ENCODE measurements at regions not wholly inside any gene's neighbourhood (a gene's known extent, or its start where the extent isn't known, plus 50 kb on each side); places are given as distances from the start of the nearest gene placed in this dataset.

GRCh38 chr4:30399476-30399875 is 320.7 kb upstream of the PCDH7 start:
- no peak for DNase-seq
- TF ChIP-seq POLR2A (IDR thresholded peaks at IDR 0.05), result no peak
- no peak for TF ChIP-seq CTCF (IDR thresholded peaks at IDR 0.05)
- H3K27me3 ChIP-seq, result no peaks in the 10 kb centered on the region
- H3K4me3 ChIP-seq, result no peak overlapping the region
- no peaks in the 10 kb centered on the region for H3K9me3 ChIP-seq (replicated peaks in 1 of 3)
- no peaks in the 10 kb centered on the region for H3K36me3 ChIP-seq (replicated peaks in 1 of 2)
- no peaks in the 10 kb centered on the region for H3K4me1 ChIP-seq (replicated peaks in 1 of 2)
- H3K27ac ChIP-seq, result no peak overlapping the region
- 50 to 88% (median 85%) methylated on average over 1 of the region's 1 CpG for WGBS, 4 donors
- intact Hi-C loops (cut with DNase I), result no loop called here

GRCh38 chr4:30402276-30402675 is 317.9 kb upstream of the PCDH7 start:
- 77 to 89% (median 82%) methylated on average over 2 of the region's 2 CpGs for WGBS, 4 donors
- H3K9me3 ChIP-seq (replicated peaks in 1 of 3), result no peaks in the 10 kb centered on the region
- TF ChIP-seq POLR2A (IDR thresholded peaks at IDR 0.05) (no peak), CTCF (IDR thresholded peaks at IDR 0.05) (no peak)
- no peak for DNase-seq
- H3K27me3 ChIP-seq, result no peaks in the 10 kb centered on the region
- H3K27ac ChIP-seq, result no peak overlapping the region
- intact Hi-C loops (cut with DNase I), result no loop called here
- no peak overlapping the region for H3K4me3 ChIP-seq
- no peaks in the 10 kb centered on the region for H3K36me3 ChIP-seq (replicated peaks in 1 of 2)
- H3K4me1 ChIP-seq (replicated peaks in 1 of 2), result no peaks in the 10 kb centered on the region

GRCh38 chr4:30413915-30414314 is 306.3 kb upstream of the PCDH7 start:
- no peak for DNase-seq
- TF ChIP-seq POLR2A (IDR thresholded peaks at IDR 0.05), result no peak
- TF ChIP-seq CTCF (IDR thresholded peaks at IDR 0.05), result no peak
- no peaks in the 10 kb centered on the region for H3K4me1 ChIP-seq (replicated peaks in 1 of 2)
- intact Hi-C loops (cut with DNase I), result no loop called here
- H3K4me3 ChIP-seq, result no peak overlapping the region
- no peak overlapping the region for H3K27ac ChIP-seq
- no peaks in the 10 kb centered on the region for H3K36me3 ChIP-seq (replicated peaks in 1 of 2)
- peaks cover 0 to 5% (median 5%) of the 10 kb centered on the region in 3 donors for H3K9me3 ChIP-seq (replicated peaks in 1 of 3)
- H3K27me3 ChIP-seq, result no peaks in the 10 kb centered on the region

GRCh38 chr4:30416547-30416946 is 303.6 kb upstream of the PCDH7 start:
- no peak overlapping the region for H3K4me3 ChIP-seq
- H3K27ac ChIP-seq, result no peak overlapping the region
- no peaks in the 10 kb centered on the region for H3K36me3 ChIP-seq (replicated peaks in 1 of 2)
- no peak for DNase-seq
- H3K27me3 ChIP-seq, result no peaks in the 10 kb centered on the region
- H3K4me1 ChIP-seq (replicated peaks in 1 of 2), result no peaks in the 10 kb centered on the region
- intact Hi-C loops (cut with DNase I), result no loop called here
- H3K9me3 ChIP-seq (replicated peaks in 1 of 3), result peaks cover 0 to 5% (median 5%) of the 10 kb centered on the region in 3 donors
- 44 to 55% (median 48%) methylated on average over 3 of the region's 3 CpGs for WGBS, 4 donors
- TF ChIP-seq CTCF (IDR thresholded peaks at IDR 0.05), result no peak
- TF ChIP-seq POLR2A (IDR thresholded peaks at IDR 0.05), result no peak

Data from adrenal gland (tissue), 9 donors.